HG03460 (cell line): ENCODE measurements at regions not wholly inside any gene's neighbourhood (a gene's known extent, or its start where the extent isn't known, plus 50 kb on each side); places are given as distances from the start of the nearest gene placed in this dataset.
"Not testable (repeated sequence)": the region's sequence is repeated elsewhere in the genome, so short reads cannot be mapped to it uniquely, and the experiment has no call there.

ENCODE experiments used
- ATAC-seq: cut with Tn5 transposase; IDR thresholded peaks from one replicate; pipeline ENCODE4 v1.9.1; 2021; ENCODE audit not compliant: unreplicated experiment

GRCh38 chr10:109809954-109810353, 113.4 kb downstream of the XPNPEP1 start:
- not testable (repeated sequence) for ATAC-seq

- not testable (repeated sequence) for ATAC-seq
These were observed 122.1 kb downstream of the XPNPEP1 start for GRCh38 chr10:109801191-109801590.

- no peak for ATAC-seq
These were observed 132.7 kb downstream of the XPNPEP1 start for GRCh38 chr10:109790647-109791046.

GRCh38 chr10:109784236-109784635, 139.1 kb downstream of the XPNPEP1 start:
- ATAC-seq: no peak

GRCh38 chr10:109783286-109783685, 140.0 kb downstream of the XPNPEP1 start:
- no peak for ATAC-seq

GRCh38 chr10:109780997-109781396, 142.3 kb downstream of the XPNPEP1 start:
- ATAC-seq: no peak

GRCh38 chr10:109778993-109779392, 144.3 kb downstream of the XPNPEP1 start:
- ATAC-seq: no peak

GRCh38 chr10:109774121-109774440, 149.2 kb downstream of the XPNPEP1 start:
- ATAC-seq: no peak

- ATAC-seq: no peak
These were observed 149.8 kb downstream of the XPNPEP1 start for GRCh38 chr10:109773288-109774120.

GRCh38 chr10:109770663-109771062, 152.6 kb downstream of the XPNPEP1 start:
- ATAC-seq: no peak

- ATAC-seq: no peak
These were observed 153.3 kb downstream of the XPNPEP1 start for GRCh38 chr10:109769966-109770365.

GRCh38 chr10:109765838-109766237, 157.5 kb downstream of the XPNPEP1 start:
- no peak for ATAC-seq

GRCh38 chr10:109762555-109762954, 160.8 kb downstream of the XPNPEP1 start:
- no peak for ATAC-seq

GRCh38 chr10:109757670-109758069, 165.6 kb downstream of the XPNPEP1 start:
- not testable (repeated sequence) for ATAC-seq

GRCh38 chr10:109746861-109747260, 176.4 kb downstream of the XPNPEP1 start:
- ATAC-seq: no peak

- no peak for ATAC-seq
These were observed 179.3 kb downstream of the XPNPEP1 start for GRCh38 chr10:109744020-109744419.

GRCh38 chr10:109743574-109743973, 179.7 kb downstream of the XPNPEP1 start:
- no peak for ATAC-seq

GRCh38 chr10:109743146-109743545, 180.2 kb downstream of the XPNPEP1 start:
- ATAC-seq: no peak

- ATAC-seq: no peak
These were observed 181.6 kb downstream of the XPNPEP1 start for GRCh38 chr10:109741712-109742111.

- no peak for ATAC-seq
These were observed 182.9 kb downstream of the XPNPEP1 start for GRCh38 chr10:109740436-109740835.

- no peak for ATAC-seq
These were observed 185.7 kb downstream of the XPNPEP1 start for GRCh38 chr10:109737626-109738025.

GRCh38 chr10:109737009-109737408, 186.3 kb downstream of the XPNPEP1 start:
- no peak for ATAC-seq

- no peak for ATAC-seq
These were observed 187.5 kb downstream of the XPNPEP1 start for GRCh38 chr10:109735776-109736175.
